ENCODE measurements at regions not wholly inside any gene's neighbourhood (a gene's known extent, or its start where the extent isn't known, plus 50 kb on each side); places are given as distances from the start of the nearest gene placed in this dataset.

- H4K20me1 ChIP-seq (ENCODE audit: control insufficient read depth, extremely low read depth, insufficient read depth, low read length), result no peaks in the 10 kb centered on the region
- H3K4me1 ChIP-seq (ENCODE audit: control insufficient read depth, extremely low read depth, insufficient read depth, low read length), result no peaks in the 10 kb centered on the region
- H3K9ac ChIP-seq (ENCODE audit: insufficient read depth, low read length), result no peak overlapping the region
- H3K4me2 ChIP-seq (ENCODE audit: extremely low read depth, insufficient read depth, low read length), result no peak overlapping the region
- no peak overlapping the region for H3K27ac ChIP-seq (ENCODE audit: insufficient read depth, low read length)
- H3K36me3 ChIP-seq (ENCODE audit: control insufficient read depth, insufficient read depth, low read length), result no peaks in the 10 kb centered on the region
- no peaks in the 10 kb centered on the region for H3K27me3 ChIP-seq (ENCODE audit: control insufficient read depth, insufficient read depth, low read length)
- peak in 1 of 2 donors; percentile 26 for TF ChIP-seq CTCF (conservative IDR thresholded peaks at IDR 0.05 in 1 of 2, IDR thresholded peaks at IDR 0.05 in 1 of 2; ENCODE audit: low read depth in 1 of 2, low read length in 2 of 2)
- no peak for TF ChIP-seq EZH2 (IDR thresholded peaks at IDR 0.05; ENCODE audit: low read length, missing control alignments)
- H3K9me3 ChIP-seq (ENCODE audit: control insufficient read depth, insufficient read depth, low read depth, low read length), result no peaks in the 10 kb centered on the region
- H2AFZ ChIP-seq (ENCODE audit: low read length), result no peak overlapping the region
- H3K4me3 ChIP-seq (replicated peaks in 1 of 4; ENCODE audit: control extremely low read depth in 1 of 4, insufficient read depth in 1 of 4, low read depth in 3 of 4, low read length in 4 of 4), result no peak overlapping the region
- H3K79me2 ChIP-seq (ENCODE audit: control insufficient read depth, insufficient read depth, low read length), result no peaks in the 10 kb centered on the region
- DNase-seq (ENCODE audit: low read depth in 2 of 2), result peak in 1 of 2 donors; percentile 9
These were observed 831.7 kb upstream of the POU3F4 start for GRCh38 chrX:82676386-82676785.

DNA sequence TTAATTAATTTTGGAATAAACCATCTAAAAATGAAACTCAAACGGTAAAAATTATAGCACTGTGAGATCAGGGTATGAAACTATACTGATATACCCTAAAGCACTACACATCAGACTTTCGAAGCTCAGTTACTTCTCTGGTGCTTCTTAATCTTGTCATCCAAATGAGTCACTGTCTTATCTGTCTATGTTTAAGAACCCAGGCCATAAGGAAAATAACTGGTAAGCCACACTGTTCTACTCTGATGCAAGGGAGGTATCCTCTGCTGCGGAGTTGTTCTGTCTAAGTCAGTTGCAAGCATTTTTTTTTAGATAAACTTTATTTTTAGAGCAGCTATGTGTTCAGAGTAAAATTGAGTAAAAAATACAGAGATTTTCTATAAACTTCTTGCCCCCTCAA lies 830.8 kb upstream of the POU3F4 start:
- H4K20me1 ChIP-seq (ENCODE audit: control insufficient read depth, extremely low read depth, insufficient read depth, low read length), result no peaks in the 10 kb centered on the region
- no peak overlapping the region for H3K9ac ChIP-seq (ENCODE audit: insufficient read depth, low read length)
- H2AFZ ChIP-seq (ENCODE audit: low read length), result no peak overlapping the region
- H3K9me3 ChIP-seq (ENCODE audit: control insufficient read depth, insufficient read depth, low read depth, low read length), result no peaks in the 10 kb centered on the region
- no peak overlapping the region for H3K4me2 ChIP-seq (ENCODE audit: extremely low read depth, insufficient read depth, low read length)
- no peak overlapping the region for H3K4me3 ChIP-seq (replicated peaks in 1 of 4; ENCODE audit: control extremely low read depth in 1 of 4, insufficient read depth in 1 of 4, low read depth in 3 of 4, low read length in 4 of 4)
- no peak overlapping the region for H3K27ac ChIP-seq (ENCODE audit: insufficient read depth, low read length)
- peak; percentile 6 for DNase-seq (ENCODE audit: low read depth in 2 of 2)
- no peak for TF ChIP-seq EZH2 (IDR thresholded peaks at IDR 0.05; ENCODE audit: low read length, missing control alignments)
- no peak for TF ChIP-seq CTCF (conservative IDR thresholded peaks at IDR 0.05 in 1 of 2, IDR thresholded peaks at IDR 0.05 in 1 of 2; ENCODE audit: low read depth in 1 of 2, low read length in 2 of 2)
- no peaks in the 10 kb centered on the region for H3K27me3 ChIP-seq (ENCODE audit: control insufficient read depth, insufficient read depth, low read length)
- H3K4me1 ChIP-seq (ENCODE audit: control insufficient read depth, extremely low read depth, insufficient read depth, low read length), result no peaks in the 10 kb centered on the region
- H3K36me3 ChIP-seq (ENCODE audit: control insufficient read depth, insufficient read depth, low read length), result no peaks in the 10 kb centered on the region
- H3K79me2 ChIP-seq (ENCODE audit: control insufficient read depth, insufficient read depth, low read length), result no peaks in the 10 kb centered on the region

- Histone ChIP-seq H3K4me1 (ENCODE audit: control insufficient read depth, extremely low read depth, insufficient read depth, low read length) (no peaks in the 10 kb centered on the region), H2AFZ (ENCODE audit: low read length) (no peak overlapping the region), H3K9ac (ENCODE audit: insufficient read depth, low read length) (no peak overlapping the region), H3K27ac (ENCODE audit: insufficient read depth, low read length) (no peak overlapping the region), H3K79me2 (ENCODE audit: control insufficient read depth, insufficient read depth, low read length) (no peaks in the 10 kb centered on the region), H3K27me3 (ENCODE audit: control insufficient read depth, insufficient read depth, low read length) (no peaks in the 10 kb centered on the region), H3K4me3 (replicated peaks in 1 of 4; ENCODE audit: control extremely low read depth in 1 of 4, insufficient read depth in 1 of 4, low read depth in 3 of 4, low read length in 4 of 4) (no peak overlapping the region), H4K20me1 (ENCODE audit: control insufficient read depth, extremely low read depth, insufficient read depth, low read length) (no peaks in the 10 kb centered on the region), H3K4me2 (ENCODE audit: extremely low read depth, insufficient read depth, low read length) (no peak overlapping the region), H3K9me3 (ENCODE audit: control insufficient read depth, insufficient read depth, low read depth, low read length) (no peaks in the 10 kb centered on the region), H3K36me3 (ENCODE audit: control insufficient read depth, insufficient read depth, low read length) (no peaks in the 10 kb centered on the region)
- DNase-seq (ENCODE audit: low read depth in 2 of 2), result no peak
- TF ChIP-seq CTCF (conservative IDR thresholded peaks at IDR 0.05 in 1 of 2, IDR thresholded peaks at IDR 0.05 in 1 of 2; ENCODE audit: low read depth in 1 of 2, low read length in 2 of 2) (no peak), EZH2 (IDR thresholded peaks at IDR 0.05; ENCODE audit: low read length, missing control alignments) (no peak)
These were observed 815.1 kb upstream of the POU3F4 start for GRCh38 chrX:82692991-82693390.

Measured in fibroblast of lung (primary cell).